C4-2B (cell line): ENCODE measurements at regions not wholly inside any gene's neighbourhood (a gene's known extent, or its start where the extent isn't known, plus 50 kb on each side); places are given as distances from the start of the nearest gene placed in this dataset.

Experiments
- CTCF ChIP-seq: fragments of 450-650 bp; conservative IDR thresholded peaks from 2 replicates; pipeline ENCODE4 v1.5.1; 2017; ENCODE audit warnings: mild to moderate bottlenecking
- ZFX ChIP-seq: fragments of 450-650 bp; IDR thresholded peaks from 2 replicates; pipeline ENCODE4 v1.6.1; 2017

DNA sequence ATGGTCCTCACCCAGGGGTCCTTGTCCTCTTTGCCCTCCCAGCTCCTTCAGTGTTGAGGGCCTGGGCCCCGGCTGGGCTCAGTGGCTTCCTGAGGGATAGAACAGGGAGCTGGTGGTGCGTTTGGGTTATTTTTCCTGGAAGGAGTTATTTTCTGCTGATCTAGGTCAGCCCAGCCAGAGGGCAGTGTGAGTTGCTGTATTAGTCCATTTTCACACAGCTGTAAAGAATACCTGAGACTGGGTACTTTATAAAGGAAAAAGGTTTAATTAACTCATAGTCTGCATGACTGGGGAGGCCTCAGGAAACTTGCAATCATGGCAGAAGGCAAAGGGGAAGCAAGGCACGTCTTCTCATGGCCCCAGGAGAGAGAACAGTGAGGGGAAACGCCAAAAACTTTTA is 122.4 kb upstream of the PCBD1 start:
- no peak for TF ChIP-seq CTCF
- TF ChIP-seq ZFX = no peak
